Embryonic facial prominence (tissue), 1 donor: ENCODE measurements at regions not wholly inside any gene's neighbourhood (a gene's known extent, or its start where the extent isn't known, plus 50 kb on each side); places are given as distances from the start of the nearest gene placed in this dataset.
"Not testable (repeated sequence)": the region's sequence is repeated elsewhere in the genome, so short reads cannot be mapped to it uniquely, and the experiment has no call there.

Experiments used
- DNase-seq: peaks from one replicate; pipeline ENCODE4 v3.0.0-alpha.2; 2016; ENCODE audit errors: extremely low spot score

- no peak for DNase-seq
These were observed 474.9 kb upstream of the TMEFF2 start for GRCh38 chr2:192669505-192670091.

DNA sequence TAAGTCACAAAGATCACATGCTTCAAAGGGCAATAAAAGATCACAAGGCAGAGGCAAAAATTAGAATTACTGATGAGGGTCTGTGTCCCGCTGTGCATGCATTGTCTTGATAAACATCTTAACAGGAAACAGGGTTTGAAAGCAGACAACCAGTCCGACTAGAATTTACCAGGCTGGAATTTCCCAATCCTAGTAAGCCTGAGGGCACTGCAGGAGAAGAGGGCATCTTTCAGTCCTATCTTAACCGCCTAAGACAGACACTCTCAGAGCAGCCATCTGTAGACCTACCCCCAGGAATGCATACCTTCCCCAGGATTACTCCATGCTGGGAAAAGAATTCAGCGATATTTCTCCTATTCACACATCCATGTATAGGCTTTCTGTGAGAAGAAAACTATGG is 465.8 kb upstream of the TMEFF2 start:
- not testable (repeated sequence) for DNase-seq

- DNase-seq = no peak
These were observed 462.6 kb upstream of the TMEFF2 start for GRCh38 chr2:192657362-192657761.

DNA sequence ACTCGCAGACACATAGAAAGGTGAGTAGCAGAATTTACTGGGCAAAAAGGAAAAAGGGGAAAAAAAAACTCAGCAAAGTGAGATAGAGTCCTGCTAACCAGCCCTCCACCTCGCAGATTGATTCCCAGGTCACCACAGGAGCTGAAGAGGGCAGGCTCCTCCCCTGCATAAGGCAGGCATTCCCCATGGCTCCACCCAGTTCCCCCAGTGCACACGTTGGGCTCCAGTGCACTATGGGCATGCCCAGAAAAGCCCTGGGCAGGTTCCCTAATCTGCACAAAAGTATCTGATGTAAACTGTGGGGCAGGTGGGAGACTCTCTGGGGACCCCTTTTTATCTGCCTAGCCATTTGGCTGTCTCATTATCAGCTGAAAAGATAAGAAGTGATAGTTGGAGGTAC is 461.2 kb upstream of the TMEFF2 start:
- no peak for DNase-seq

GRCh38 chr2:192645811-192646598 is 451.3 kb upstream of the TMEFF2 start:
- no peak for DNase-seq

- no peak for DNase-seq
These were observed 439.8 kb upstream of the TMEFF2 start for GRCh38 chr2:192634557-192634956.

DNA sequence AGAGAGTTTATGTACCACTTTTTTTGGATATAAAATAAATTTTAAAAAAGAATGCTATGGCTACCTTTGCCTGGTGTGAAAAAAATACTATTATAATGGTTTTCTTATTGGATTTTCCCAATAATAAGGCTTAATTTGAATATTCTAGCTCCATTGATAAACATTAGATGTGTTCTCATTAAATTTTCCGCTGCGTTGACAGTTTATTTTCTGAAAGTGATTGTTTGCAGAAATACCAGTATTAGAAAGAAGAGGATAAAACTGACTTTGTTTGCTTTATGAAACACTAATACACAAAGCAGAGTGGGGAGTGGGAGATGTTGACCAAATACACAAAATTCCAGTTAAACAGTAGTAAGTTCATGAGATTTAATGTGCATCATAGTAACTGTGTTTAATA is 433.3 kb upstream of the TMEFF2 start:
- no peak for DNase-seq

DNA sequence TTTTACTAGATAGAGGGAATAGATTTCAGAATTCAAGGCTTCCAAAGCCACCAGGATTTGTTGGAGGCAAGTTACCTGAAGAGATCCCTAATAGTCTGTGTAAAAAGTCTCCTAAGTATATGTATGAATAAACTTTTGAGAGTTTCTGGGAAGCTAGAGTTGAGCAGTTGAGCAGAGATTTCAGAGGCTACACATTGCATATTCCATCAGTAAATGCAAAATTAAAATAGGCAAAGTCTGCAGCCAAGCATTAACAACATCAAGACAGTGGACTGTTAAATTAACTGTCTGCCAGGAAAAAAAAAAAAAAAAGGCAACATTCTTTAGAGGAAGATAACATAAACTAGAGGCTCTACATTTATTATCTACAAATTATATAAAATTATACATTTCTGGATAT is 420.4 kb upstream of the TMEFF2 start:
- no peak for DNase-seq

DNA sequence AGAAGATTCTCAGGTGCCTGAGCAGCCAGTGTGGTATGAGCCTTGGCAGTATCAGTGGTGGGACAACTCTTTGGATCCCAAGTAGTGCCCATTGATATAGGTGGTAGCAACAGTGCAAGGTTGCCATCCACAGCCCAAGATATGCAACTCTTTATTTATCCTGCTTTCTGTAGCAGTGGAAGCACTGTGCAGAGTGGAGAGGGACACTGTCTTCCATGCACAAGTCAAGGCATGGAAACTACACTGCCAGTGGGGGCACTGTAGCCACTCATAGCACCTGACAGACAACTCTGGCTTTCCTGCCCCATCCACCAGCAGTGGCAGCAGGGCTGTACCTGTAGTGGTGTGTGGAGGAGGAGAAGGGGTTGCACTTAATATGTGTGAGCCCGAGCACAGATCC is 409.6 kb upstream of the TMEFF2 start:
- no peak for DNase-seq

DNA sequence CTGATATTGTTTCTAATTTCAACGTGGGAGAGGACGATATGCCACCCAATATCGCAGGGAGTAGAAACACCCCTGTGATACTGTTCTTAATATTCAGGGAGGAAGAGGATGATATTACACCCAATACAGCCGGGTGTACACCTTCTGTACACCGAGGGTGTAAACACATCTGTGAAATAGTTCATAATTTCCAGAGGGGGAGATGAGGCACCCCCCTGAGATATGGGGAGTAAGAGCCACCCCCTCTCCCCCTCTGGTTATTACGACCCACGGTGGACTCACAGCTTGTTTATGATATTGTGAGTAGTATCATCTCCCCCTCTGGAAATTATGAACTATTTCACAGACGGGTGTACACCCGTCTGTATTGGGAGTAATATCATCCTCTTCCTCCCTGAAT is 403.9 kb upstream of the TMEFF2 start:
- DNase-seq = not testable (repeated sequence)

GRCh38 chr2:192593561-192593960 is 398.8 kb upstream of the TMEFF2 start:
- DNase-seq = no peak

- DNase-seq = no peak
These were observed 396.9 kb upstream of the TMEFF2 start for GRCh38 chr2:192591617-192592016.

DNA sequence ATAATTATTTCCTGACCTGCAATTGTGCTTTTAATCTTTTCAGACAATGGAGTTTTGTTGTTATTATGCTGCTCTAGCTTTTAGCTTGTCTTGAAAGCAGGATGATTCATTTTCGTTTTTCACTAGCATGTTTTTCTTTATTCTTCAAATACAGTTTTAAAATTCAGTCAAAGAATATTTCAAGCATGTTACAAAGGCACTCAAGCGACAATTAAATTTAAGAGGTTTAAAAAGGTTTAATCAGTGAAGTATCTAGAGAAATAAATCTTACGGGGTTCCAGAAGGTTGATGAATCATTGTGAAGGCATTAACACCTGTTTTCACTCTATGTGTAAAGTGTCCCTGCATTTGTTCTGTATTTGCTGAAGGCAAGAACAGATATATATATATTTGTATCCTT is 390.7 kb upstream of the TMEFF2 start:
- no peak for DNase-seq

GRCh38 chr2:192584976-192585375 is 390.2 kb upstream of the TMEFF2 start:
- no peak for DNase-seq

DNA sequence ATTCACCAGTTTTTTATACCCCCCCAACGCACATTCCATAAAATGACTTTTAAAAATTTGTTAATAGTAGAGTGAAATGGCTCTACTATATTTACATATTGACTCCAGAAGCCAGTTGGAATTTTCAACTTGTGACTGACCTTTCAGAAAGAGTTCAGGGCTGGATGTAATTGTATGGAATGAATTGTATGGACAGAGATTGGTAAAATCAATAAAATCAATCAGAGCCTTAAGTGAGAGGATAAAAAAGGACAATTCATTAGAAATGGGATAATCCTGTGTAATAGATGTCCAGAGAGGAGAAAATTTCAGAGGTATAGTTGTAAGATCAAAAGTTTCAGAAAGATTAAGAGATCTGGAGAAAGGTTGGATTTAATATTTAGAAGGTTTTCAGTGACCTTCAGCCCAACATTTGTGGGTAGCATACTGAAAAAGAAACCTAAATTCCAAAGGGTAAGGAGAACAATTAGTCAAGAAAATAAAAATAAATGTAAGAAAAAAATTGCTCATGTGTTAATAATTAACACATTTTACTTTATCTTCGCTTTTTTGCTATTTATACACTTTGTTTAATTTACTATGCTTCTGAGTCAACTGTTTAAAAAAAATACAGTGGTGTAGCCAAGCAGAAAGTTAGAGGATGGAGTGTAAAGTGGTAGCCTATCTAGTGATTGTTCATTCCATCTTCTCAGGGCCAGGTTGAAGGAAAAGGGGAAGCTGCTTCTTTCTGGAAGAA is 385.4 kb upstream of the TMEFF2 start:
- DNase-seq = no peak

DNA sequence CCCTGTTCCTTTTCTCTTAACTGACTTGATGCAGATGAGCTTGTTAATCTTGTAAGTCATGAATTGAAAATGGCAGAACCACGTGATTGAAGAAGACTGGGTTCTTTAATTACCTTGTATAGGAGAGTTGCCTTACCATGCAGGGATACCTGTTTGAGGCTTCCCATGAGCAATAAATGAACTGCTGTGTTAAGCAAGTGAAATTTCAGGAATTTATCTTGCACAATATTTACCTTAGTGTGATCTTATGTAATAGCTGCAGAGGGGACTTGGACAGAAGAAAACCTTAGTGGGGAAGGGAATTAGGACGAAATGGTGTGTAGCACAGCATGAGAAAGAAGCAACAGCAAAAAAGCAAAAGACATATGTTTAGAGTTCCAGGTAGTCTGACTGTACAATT is 384.0 kb upstream of the TMEFF2 start:
- no peak for DNase-seq

DNA sequence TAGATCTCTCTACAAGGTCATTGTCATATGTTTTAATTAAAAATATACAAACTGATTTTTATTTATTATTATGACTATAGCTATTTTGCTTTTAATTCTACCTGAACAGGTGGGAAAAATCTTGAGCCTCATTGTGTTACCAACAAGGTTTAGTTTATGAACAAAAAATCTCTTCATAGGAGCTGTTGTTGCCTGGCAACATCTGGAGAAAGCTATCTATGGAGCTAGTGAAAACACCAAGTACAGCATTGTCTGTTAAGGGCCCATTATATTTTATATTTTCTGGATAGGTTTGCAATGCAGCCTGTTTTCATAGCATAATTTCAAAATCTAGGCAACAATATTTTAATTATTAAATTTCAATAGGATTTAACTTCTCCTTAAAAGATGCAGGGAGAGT is 383.0 kb upstream of the TMEFF2 start:
- no peak for DNase-seq

GRCh38 chr2:192574552-192574951 is 379.8 kb upstream of the TMEFF2 start:
- no peak for DNase-seq

DNA sequence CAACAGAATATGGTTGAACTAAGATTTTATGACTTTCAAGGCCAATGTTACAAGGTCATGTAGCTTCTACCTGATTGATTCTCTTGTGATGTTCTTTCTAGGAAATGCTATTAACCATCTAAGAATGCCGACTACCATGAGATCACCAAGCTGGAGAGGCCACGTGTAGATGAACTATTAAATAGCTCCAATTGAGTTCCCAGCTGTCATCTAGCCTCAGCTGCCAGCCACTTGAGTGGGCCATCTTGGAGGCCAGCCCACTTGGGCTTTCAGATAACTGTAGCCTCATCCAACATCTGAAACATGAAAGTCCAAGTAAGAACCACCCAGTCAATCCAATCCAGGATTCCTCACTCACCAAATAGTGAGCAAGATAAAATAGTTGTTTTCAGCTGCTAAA is 376.9 kb upstream of the TMEFF2 start:
- DNase-seq = no peak

DNA sequence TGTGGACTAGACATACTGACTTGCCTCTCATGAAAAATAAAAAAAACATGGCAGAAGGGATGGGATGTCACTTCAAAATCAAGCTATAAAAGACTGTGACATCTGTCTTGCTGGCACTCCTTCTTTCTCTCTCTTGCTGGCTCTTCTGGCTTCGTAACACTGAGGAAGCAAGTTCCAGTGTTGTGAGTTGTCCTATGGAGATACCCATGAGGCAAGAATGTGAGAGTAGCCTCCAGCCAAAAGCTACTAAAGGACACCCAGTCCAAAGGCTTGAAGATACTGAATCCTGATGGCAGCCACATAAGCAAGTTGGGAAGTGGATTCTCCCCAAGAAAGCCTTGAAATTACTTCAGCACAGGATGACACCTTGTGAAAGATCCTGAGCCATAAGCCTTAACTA is 376.1 kb upstream of the TMEFF2 start:
- DNase-seq = no peak

- no peak for DNase-seq
These were observed 372.1 kb upstream of the TMEFF2 start for GRCh38 chr2:192566863-192567262.

GRCh38 chr2:192560326-192560725 is 365.6 kb upstream of the TMEFF2 start:
- DNase-seq = no peak

DNA sequence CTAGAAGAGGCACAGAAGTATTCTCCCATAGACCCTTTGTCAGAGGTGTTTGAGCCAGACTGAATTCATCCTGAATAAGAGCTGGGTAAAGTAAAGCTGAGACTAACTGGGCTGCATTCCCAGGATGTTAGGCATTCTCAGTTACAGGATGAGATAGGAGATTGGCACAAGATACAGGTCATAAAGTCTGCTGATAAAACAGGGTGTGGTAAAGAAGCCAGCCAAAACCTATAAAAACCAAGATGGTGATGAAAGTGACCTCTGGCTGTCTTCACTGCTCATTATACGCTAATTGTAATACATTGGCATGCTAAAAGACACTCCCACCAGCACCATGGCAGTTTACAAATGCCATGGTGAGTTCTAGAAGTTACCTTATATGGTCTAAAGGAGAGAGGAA is 364.9 kb upstream of the TMEFF2 start:
- DNase-seq = no peak
